ENCODE measurements at regions not wholly inside any gene's neighbourhood (a gene's known extent, or its start where the extent isn't known, plus 50 kb on each side); places are given as distances from the start of the nearest gene placed in this dataset.

GRCh38 chr7:155360495-155361345 is 63.0 kb downstream of the INSIG1 start:
- no peaks in the 10 kb centered on the region for H3K9me3 Mint-ChIP-seq (ENCODE audit: low read depth)
- no peak overlapping the region for H3K4me3 Mint-ChIP-seq
- H3K36me3 Mint-ChIP-seq: no peaks in the 10 kb centered on the region
- CTCF ChIA-PET: no interaction called here
- no peak for ATAC-seq
- H3K27me3 Mint-ChIP-seq: peaks cover 35% of the 10 kb centered on the region
- no peaks in the 10 kb centered on the region for H3K4me1 Mint-ChIP-seq
- no peak overlapping the region for H3K27ac Mint-ChIP-seq
- no peak for DNase-seq

GRCh38 chr7:155361346-155361680 is 63.6 kb downstream of the INSIG1 start:
- ATAC-seq (no peak), DNase-seq (no peak)
- peaks cover 35% of the 10 kb centered on the region for H3K27me3 Mint-ChIP-seq
- H3K27ac Mint-ChIP-seq: no peak overlapping the region
- no peaks in the 10 kb centered on the region for H3K36me3 Mint-ChIP-seq
- H3K4me3 Mint-ChIP-seq: no peak overlapping the region
- no peaks in the 10 kb centered on the region for H3K4me1 Mint-ChIP-seq
- CTCF ChIA-PET: no interaction called here
- no peaks in the 10 kb centered on the region for H3K9me3 Mint-ChIP-seq (ENCODE audit: low read depth)

GRCh38 chr7:155361947-155362346 is 64.3 kb downstream of the INSIG1 start:
- Mint-ChIP-seq H3K36me3 (no peaks in the 10 kb centered on the region), H3K27ac (no peak overlapping the region), H3K9me3 (ENCODE audit: low read depth) (no peaks in the 10 kb centered on the region), H3K4me3 (no peak overlapping the region), H3K27me3 (peaks cover 35% of the 10 kb centered on the region), H3K4me1 (no peaks in the 10 kb centered on the region)
- no peak for DNase-seq
- CTCF ChIA-PET: interaction anchor here (1.7 kb wide), 1 partner anchor 17 kb away, joined by 3 read pairs; no protein-coding TSS in a partner anchor
- ATAC-seq: no peak

GRCh38 chr7:155362380-155363145 is 64.9 kb downstream of the INSIG1 start:
- CTCF ChIA-PET: interaction anchor here (0.8 to 1.7 kb wide), 2 partner anchors 18 kb away, joined by 3 read pairs; no protein-coding TSS in a partner anchor
- no peaks in the 10 kb centered on the region for H3K36me3 Mint-ChIP-seq
- no peaks in the 10 kb centered on the region for H3K4me1 Mint-ChIP-seq
- DNase-seq (no peak), ATAC-seq (no peak)
- peaks cover 35% of the 10 kb centered on the region for H3K27me3 Mint-ChIP-seq
- H3K9me3 Mint-ChIP-seq (ENCODE audit: low read depth): no peaks in the 10 kb centered on the region
- no peak overlapping the region for H3K4me3 Mint-ChIP-seq
- H3K27ac Mint-ChIP-seq: no peak overlapping the region

GRCh38 chr7:155363146-155363539 is 65.5 kb downstream of the INSIG1 start:
- Mint-ChIP-seq H3K9me3 (ENCODE audit: low read depth) (no peaks in the 10 kb centered on the region), H3K4me1 (no peaks in the 10 kb centered on the region), H3K36me3 (no peaks in the 10 kb centered on the region), H3K27me3 (peaks cover 35% of the 10 kb centered on the region), H3K27ac (no peak overlapping the region), H3K4me3 (no peak overlapping the region)
- ATAC-seq: no peak
- CTCF ChIA-PET: interaction anchor here (0.8 to 1.7 kb wide), 2 partner anchors 18 to 19 kb away, joined by 3 read pairs; no protein-coding TSS in a partner anchor
- no peak for DNase-seq

- H3K9me3 Mint-ChIP-seq (ENCODE audit: low read depth): no peaks in the 10 kb centered on the region
- no peak overlapping the region for H3K4me3 Mint-ChIP-seq
- H3K27ac Mint-ChIP-seq: no peak overlapping the region
- no peaks in the 10 kb centered on the region for H3K36me3 Mint-ChIP-seq
- CTCF ChIA-PET: interaction anchor here (1.1 to 1.7 kb wide), 2 partner anchors 19 to 451 kb away, joined by 3 read pairs; no protein-coding TSS in a partner anchor
- ATAC-seq (no peak), DNase-seq (no peak)
- no peaks in the 10 kb centered on the region for H3K4me1 Mint-ChIP-seq
- peaks cover 38% of the 10 kb centered on the region for H3K27me3 Mint-ChIP-seq
These were observed 66.3 kb downstream of the INSIG1 start for GRCh38 chr7:155363852-155364600.

GRCh38 chr7:155365146-155365874 is 67.6 kb downstream of the INSIG1 start:
- Mint-ChIP-seq H3K4me1 (no peaks in the 10 kb centered on the region), H3K9me3 (ENCODE audit: low read depth) (no peaks in the 10 kb centered on the region), H3K27ac (no peak overlapping the region), H3K27me3 (peaks cover 48% of the 10 kb centered on the region), H3K36me3 (no peaks in the 10 kb centered on the region), H3K4me3 (no peak overlapping the region)
- DNase-seq (no peak), ATAC-seq (no peak)
- CTCF ChIA-PET: interaction anchor here (1.1 kb wide), 1 partner anchor 453 kb away, joined by 3 read pairs; no protein-coding TSS in a partner anchor

GRCh38 chr7:155368894-155369600 is 71.4 kb downstream of the INSIG1 start:
- H3K36me3 Mint-ChIP-seq: peaks cover 1% of the 10 kb centered on the region
- no peak overlapping the region for H3K4me3 Mint-ChIP-seq
- H3K9me3 Mint-ChIP-seq (ENCODE audit: low read depth): no peaks in the 10 kb centered on the region
- ATAC-seq (no peak), DNase-seq (no peak)
- CTCF ChIA-PET: no interaction called here
- H3K27me3 Mint-ChIP-seq: peaks cover 48% of the 10 kb centered on the region
- peaks cover 12% of the 10 kb centered on the region for H3K4me1 Mint-ChIP-seq
- H3K27ac Mint-ChIP-seq: no peak overlapping the region

- Mint-ChIP-seq H3K4me3 (no peak overlapping the region), H3K9me3 (ENCODE audit: low read depth) (no peaks in the 10 kb centered on the region), H3K27ac (no peak overlapping the region), H3K27me3 (peaks cover 52% of the 10 kb centered on the region), H3K36me3 (peaks cover 1% of the 10 kb centered on the region), H3K4me1 (peaks cover 15% of the 10 kb centered on the region)
- no peak for DNase-seq
- no peak for ATAC-seq
- CTCF ChIA-PET: no interaction called here
These were observed 72.1 kb downstream of the INSIG1 start for GRCh38 chr7:155369766-155370165.

- H3K27me3 Mint-ChIP-seq: peaks cover 65% of the 10 kb centered on the region
- H3K4me1 Mint-ChIP-seq: peaks cover 28% of the 10 kb centered on the region
- DNase-seq (no peak), ATAC-seq (no peak)
- no peak overlapping the region for H3K4me3 Mint-ChIP-seq
- H3K9me3 Mint-ChIP-seq (ENCODE audit: low read depth): no peaks in the 10 kb centered on the region
- CTCF ChIA-PET: interaction anchor here (1.3 to 1.4 kb wide), 3 partner anchors 9 to 448 kb away, joined by 3 to 4 read pairs (median 3); no protein-coding TSS in a partner anchor
- H3K36me3 Mint-ChIP-seq: peaks cover 1% of the 10 kb centered on the region
- H3K27ac Mint-ChIP-seq: no peak overlapping the region
These were observed 73.7 kb downstream of the INSIG1 start for GRCh38 chr7:155371331-155371883.

- peaks cover 73% of the 10 kb centered on the region for H3K27me3 Mint-ChIP-seq
- H3K4me3 Mint-ChIP-seq: no peak overlapping the region
- peak overlapping the region; percentile 40 for H3K27ac Mint-ChIP-seq
- H3K4me1 Mint-ChIP-seq: peaks cover 28% of the 10 kb centered on the region
- H3K36me3 Mint-ChIP-seq: peaks cover 1% of the 10 kb centered on the region
- ATAC-seq (peak; percentile 65), DNase-seq (no peak)
- CTCF ChIA-PET: interaction anchor here (0.9 to 2.4 kb wide), 6 partner anchors 9 to 458 kb away, joined by 3 to 12 read pairs (median 3); no protein-coding TSS in a partner anchor
- H3K9me3 Mint-ChIP-seq (ENCODE audit: low read depth): no peaks in the 10 kb centered on the region
These were observed 74.5 kb downstream of the INSIG1 start for GRCh38 chr7:155371884-155372781.

All from activated CD8-positive, alpha-beta memory T cell treated with anti-CD3 and anti-CD28 coated beads, Interleukin-2, amount 10 ng/mL, durations not matched to agents 7 days and 5 days (primary cell).